HG02759 (cell line): ENCODE measurements at regions not wholly inside any gene's neighbourhood (a gene's known extent, or its start where the extent isn't known, plus 50 kb on each side); places are given as distances from the start of the nearest gene placed in this dataset.

Experiments
- ATAC-seq: cut with Tn5 transposase; IDR thresholded peaks from one replicate; pipeline ENCODE4 v1.9.1; 2021; ENCODE audit warnings: mild to moderate bottlenecking, moderate library complexity; ENCODE audit not compliant: unreplicated experiment

DNA sequence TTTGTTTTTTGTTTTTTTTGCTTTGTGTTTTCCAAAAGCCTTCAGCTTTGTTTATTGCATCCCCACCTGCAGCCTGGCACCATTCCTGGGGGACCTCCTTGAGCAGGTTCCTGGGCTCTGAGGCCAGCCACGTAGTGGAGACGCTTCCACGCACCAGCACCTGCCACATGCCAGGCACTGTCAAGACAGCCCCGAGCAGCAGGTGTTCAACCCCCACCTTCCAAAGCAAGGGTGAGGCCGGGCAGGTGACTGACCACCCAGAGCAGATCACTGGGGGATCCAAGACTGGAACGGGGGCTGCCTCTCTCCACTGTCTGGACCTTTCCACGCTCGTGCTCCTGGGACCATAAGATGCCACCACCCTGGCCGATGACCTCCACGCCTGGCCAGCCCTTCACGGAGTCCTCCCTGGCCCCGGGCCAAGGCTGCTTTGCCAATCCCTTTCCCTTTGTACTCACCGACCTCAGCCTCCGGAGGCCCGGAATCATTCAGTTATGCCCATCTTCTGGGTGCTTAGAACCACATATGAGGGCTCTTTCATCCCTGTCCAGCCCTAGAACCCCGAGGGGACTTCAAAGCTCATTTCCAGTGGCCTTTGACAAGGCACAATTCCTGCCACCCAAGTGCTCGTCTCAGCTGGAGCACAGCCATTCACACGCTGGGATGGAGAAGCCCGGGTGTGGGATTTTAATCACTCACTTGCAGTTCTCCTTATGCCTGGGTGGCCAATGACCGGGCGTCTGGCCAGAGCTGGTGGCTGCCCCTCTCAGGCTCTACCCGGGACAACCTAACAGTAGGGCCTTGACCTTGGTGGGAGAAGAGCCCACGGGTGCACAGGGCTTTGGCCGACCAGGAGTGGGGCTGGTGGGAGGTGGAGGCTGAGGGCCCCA is 330.8 kb downstream of the NPHP4 start:
- no peak for ATAC-seq

DNA sequence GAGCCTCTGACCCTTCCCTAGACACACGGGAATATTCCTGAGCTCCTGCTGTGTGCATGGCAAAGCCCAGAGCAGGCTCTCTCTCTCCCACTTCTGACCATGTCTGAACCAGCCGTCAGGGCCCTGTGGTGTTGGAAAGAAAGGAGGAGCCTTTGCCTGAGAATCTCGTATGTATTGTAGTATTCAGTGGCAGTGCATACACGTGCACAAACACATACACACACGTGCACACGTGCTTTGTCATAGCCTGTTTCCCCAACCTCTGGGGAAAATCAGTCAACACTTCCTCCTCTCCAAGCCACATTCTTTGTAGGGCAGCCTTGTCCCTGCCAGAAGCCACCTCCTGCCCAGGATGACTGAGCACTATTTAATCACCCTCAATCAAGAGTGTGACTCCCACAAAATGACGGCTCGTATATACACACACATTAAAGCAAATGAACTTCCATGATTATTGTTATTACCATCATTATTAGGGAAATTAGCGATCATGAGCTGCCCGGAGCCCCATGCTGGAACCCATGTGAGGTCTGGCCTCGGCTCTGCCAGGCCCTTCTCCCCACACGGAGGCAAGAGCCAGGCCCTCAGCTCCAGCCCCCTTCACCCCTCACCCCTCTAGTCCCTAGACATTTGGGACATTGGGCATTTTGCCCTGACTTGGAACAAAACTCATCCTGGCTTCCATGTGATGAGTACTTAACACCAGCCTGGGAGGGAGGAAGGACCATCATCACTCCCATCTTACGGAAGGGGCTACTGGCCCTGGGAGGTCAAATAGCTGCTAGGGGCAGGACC is 331.9 kb downstream of the NPHP4 start:
- ATAC-seq = no peak

DNA sequence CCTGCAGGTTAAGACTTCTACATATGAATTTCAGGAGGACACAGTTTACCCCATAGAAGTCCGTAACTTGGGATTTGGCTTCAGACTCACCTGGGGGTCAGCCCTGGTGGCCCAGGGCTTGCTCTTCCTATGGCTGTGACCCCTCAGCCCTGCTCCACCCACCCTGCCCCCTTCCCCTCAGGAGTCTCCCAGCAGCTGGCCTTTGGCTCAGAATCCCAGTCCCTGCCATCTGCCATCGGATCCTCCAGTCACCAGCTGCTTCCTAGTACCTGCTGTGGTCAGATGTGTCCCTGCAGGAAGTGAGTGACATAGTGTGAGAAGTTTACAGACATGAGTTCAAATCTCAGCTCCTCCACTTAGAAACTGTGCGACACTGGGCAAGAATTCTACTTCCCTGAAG is 332.6 kb downstream of the NPHP4 start:
- no peak for ATAC-seq

DNA sequence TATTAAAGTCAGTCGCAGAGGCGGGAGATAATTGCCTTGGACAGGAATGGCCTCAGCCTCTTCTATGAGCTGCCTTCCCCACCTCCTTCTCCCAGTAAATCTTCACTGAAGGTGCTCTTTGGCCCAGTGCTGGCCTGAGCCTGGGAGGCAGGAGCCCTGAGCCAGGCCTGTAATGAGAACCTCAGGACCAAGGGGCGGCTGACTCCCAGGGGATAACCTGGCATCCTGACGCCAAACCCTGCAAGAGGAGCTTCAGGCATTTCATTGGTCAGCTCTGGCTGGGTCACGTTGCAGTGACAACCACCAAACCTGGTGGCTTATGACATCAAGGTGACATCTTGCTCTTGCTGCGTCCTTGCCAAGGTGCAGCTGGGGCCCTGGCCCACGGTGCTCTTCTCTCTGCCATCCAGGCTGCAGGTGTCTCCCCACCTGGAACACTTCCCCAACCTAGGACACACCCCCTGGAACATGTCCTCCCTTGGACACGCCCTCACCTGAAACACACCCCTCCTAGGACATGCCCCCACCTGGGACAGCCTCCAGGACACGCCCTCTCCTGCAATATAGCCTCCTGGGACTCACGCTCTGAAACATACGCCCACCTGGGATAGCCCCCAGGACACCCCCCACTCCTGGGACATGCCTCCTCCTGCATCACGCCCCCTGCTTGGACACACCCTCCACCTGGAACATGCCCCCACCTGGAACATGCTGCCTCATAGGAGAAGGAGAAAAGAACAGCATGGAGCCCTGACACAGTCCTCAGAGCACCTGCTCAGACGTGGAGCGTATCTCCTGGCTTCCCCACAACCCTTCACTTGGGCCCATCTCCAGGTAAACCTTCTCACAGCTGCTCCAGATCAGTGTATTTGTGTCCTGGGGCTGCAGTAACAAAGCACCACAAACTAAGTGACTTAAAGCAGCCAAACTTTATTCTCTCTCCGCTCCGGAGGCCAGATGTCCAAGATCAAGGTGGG is 333.6 kb downstream of the NPHP4 start:
- no peak for ATAC-seq

DNA sequence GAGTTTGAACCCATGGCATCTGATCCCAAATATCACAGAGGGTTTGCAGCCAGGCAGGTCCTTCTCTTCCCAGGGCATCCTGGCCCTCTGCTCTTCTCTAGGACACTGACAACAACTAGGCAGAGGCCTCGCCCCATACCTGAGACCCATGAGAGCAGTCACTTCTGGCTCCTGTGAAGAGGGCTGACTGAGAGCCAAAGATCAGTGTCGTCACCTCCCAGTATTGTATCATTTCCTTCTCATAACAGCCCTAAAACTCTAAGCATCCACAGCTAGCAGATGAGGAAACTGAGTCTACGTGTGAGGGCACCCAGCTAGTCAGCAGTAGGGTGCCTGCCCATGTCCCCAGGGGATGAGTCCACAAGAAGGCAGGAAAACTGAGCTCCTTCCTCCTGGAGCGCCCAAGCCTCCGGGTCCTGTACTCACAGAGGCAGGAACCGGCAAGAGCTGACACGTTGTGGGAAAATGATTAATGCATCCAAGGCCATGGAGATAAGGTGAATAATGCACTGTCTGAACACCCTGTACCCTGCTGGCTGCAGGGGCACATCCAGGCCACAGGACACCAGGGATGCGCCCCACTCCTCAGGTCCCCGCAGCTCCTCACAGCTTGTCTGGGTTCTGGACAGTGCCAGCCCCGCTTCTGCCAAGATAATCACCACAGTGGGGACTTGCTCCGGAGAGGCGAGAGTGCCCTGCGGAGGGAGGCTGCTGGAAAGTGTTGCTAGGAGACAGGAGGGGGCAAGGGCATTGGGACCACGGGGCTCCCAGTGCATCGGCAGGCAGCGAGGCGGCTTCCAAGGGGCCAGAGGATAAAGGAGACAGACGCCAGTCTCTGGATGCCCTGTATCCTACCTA is 340.0 kb downstream of the NPHP4 start:
- no peak for ATAC-seq

DNA sequence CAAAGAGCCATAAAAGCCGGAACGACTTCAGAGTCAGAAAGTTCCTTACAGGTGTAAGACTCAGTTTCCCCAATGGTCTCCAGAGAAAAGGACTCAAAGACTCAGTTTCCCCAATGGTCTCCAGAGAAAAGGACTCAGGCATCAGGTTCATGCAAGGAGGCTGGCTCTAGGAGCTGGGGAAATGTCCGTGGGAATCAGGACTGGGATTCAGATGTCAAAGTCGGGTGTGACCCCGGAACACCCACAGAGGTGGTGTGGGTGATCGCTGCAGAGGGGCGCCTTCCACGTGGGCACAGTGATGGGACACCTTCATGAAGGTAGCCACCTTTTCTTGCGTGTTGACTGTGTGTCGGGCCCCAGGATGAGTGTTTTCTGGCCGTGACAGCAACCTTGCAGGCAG is 340.8 kb downstream of the NPHP4 start:
- no peak for ATAC-seq

DNA sequence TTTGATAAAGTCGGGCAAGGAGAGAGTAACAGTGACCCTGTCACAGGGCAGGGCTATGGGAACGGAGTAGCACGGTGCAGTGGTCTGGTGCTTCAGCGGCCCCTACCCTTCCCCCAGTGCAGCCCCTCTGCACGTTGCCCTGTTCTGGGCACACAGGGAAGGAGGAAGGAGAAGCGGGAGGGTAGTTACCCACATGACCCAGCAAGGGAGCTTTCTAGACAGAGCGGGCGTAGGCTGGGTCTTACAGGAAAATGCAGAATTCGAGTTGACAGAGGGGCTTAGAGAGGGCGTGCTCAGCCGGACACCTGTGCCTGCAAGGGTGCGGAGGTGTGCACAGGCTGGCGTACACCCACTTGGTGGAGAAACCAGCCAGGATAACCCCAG is 341.2 kb downstream of the NPHP4 start:
- no peak for ATAC-seq

DNA sequence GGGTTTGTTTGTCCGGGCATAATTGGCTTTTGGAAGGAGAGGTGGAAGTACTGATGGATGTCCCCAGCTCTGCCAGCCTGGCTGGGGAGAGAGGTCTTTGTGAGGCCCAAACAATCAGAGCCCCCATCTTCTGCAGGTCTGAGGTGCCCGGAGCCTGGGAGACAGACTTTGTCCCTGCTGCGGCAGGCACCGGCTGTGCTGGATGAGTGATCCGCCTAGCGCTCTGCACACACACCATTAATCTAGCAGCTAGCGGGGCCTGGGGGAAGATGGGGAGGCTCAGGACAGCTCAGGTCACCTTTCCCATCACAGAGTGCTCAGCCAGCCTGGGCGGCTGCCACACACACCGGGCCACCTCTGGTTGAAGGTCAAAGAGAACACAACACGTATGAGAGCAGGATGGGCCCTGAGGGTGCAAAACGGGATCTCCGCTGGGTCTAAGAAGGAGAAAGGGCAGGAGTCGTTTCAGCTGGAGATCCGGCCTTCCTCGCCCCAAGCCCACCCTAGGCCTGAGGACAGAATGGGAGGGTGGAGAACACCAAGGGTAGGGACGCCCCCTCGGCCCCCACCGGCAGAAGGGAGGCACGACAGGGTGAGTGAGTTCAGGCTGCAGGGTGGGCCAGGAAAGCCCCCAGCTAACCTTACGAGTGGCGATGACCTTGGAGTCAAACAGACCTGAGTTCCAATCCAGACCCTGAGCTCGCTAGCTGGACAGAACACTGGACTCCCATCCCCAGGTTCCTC is 341.8 kb downstream of the NPHP4 start:
- no peak for ATAC-seq

DNA sequence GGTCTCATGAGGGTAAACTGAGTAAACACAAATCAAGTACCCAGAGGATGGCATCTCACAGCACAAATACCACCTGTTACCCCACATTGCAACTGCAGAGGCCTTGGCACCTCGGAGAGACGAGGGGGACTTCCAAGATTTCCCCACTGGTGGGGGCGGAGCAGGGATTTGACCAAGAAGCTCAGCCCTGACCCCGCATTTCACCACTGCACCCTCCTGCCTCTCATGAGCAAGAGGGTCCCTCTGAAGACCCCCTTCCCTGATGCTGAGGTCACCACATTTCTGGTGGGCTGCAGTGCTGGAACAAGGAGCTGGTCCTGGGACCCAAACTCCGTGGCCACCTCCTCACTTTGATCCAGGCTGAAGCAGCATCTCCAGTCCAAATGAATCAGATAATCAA is 342.4 kb downstream of the NPHP4 start:
- no peak for ATAC-seq

DNA sequence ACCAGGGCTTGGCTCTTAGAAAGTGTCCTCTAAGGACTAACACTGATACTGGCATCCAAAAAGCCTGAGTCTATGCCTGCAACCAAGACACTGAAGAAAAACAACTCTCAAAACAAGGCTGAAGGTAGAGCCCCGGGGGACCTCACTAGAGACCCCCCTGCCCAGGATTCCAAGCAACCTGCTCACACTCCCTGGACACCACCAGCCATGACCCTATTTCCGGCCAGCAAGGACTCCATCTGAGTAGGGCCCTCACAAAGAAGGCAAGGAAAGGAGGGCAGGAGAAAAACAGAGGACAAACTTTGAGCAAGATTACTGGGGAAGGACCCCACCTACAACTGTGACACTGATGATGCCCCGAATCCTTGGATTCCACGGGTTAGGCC is 343.1 kb downstream of the NPHP4 start:
- no peak for ATAC-seq

DNA sequence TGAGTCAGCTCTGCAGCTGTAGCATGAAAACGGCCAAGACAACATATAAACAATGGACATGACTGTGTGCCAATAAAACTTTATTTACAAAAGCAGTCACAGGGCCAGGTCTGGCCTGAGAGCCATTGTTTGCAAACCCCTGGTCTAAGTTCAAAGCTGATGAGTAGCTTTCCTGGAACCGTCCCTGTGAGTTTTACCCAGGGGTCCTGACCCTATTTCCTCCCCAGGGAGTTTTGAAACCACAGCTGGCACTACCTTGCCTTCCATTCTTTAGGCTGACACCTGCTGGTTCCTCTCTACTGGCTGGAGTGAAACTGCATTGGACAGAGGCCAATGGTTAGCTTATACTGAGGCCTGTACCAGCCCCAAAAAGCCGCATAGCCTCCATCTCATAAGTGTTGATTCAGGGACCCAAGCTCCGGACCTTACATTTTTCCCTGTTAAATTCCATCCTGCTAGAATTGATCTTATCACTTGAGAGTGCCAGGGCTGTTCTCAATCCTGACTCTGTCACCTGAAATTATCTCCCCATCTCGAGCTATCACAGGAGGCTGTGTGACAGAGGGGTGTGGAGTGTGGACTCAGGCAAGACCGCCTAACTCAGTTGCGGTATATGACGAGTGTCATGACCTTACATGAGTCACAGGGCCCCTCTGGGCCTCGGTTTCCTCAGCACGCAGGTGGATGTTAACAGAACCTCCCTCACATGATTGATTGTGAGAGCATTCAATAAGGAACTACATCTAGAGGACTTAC is 343.6 kb downstream of the NPHP4 start:
- no peak for ATAC-seq

DNA sequence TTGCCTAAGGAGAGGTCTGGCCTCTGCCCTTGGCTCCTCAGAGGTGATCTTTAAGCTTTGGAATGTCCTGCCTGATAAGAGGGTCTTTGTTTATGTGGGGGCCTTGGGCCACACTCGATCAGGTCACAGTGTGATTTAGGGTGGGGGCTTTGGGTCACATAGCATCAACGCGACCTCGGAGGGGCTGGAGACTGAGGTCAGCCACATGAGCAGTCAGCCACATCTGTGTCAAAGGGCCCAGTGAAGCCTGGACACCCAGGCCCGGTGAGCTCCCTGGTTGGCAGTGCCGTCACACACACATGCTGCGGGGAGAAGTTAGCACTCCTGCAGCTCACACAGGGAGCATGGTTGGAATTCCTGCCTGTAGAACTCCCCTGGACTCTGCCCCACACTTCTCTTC is 345.0 kb downstream of the NPHP4 start:
- no peak for ATAC-seq

DNA sequence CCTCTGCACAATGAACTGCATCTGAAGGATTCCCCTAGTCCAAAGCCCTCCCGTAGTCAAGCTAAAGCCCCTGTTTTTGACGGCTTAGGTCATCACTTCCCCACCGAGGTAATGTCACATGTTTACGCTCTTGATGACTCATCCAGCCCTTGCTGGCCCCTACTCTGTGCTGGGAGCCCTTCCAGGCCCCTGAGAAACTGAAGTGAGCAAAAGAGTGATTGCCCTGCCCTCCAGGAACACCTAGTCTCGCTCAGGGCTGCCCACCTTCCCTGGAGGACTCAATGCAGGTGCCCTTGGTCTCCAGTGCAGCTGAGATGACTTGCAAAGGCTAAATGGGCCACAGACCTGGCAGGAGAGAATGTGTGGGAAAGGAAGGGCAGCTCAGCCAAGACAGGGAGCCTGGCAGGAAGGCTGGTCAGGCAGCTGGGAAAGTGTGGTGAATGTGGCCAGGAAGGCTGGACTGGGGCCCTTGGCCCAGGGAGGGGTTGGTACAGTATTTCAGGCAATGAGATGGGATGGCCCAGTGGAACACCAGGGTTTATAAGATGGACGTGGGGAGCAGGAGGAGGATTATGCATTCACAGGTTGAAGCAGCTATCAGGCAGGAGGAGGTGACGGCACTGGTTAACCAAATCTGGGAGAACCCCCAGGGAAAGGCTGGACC is 345.6 kb downstream of the NPHP4 start:
- ATAC-seq = no peak

DNA sequence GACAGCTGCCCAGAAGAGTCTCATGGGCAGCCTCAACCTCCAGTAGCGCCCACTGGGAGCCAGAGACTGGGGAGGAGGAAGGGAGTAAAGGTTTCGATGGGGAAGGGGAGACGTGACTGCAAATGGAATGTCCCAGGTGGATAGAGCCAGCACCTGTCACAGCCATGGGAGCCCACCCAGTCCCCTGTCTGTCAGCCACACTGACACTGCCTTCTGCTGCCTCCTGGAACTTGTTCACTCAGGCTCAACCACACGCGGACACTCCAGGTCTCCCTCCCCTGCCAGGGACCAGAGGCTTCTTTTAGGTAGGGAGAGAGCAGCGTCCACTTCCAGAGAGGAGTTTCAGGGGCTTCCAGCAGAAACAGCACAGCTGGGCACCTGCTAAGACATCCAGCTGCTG is 346.3 kb downstream of the NPHP4 start:
- ATAC-seq = no peak

DNA sequence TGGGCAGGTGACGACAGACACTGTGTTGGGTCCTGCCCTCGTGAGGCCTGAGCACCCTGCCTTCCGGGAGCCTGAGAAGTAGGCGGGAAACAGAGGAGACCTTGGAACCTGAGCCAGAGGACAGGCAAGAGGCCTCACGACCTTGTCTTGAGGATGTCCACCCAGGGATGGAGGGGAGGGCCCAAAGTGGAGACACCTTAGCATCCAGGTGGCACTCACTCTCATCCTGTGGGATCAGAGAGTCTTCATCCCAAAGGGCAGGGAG is 347.2 kb downstream of the NPHP4 start:
- ATAC-seq = no peak

DNA sequence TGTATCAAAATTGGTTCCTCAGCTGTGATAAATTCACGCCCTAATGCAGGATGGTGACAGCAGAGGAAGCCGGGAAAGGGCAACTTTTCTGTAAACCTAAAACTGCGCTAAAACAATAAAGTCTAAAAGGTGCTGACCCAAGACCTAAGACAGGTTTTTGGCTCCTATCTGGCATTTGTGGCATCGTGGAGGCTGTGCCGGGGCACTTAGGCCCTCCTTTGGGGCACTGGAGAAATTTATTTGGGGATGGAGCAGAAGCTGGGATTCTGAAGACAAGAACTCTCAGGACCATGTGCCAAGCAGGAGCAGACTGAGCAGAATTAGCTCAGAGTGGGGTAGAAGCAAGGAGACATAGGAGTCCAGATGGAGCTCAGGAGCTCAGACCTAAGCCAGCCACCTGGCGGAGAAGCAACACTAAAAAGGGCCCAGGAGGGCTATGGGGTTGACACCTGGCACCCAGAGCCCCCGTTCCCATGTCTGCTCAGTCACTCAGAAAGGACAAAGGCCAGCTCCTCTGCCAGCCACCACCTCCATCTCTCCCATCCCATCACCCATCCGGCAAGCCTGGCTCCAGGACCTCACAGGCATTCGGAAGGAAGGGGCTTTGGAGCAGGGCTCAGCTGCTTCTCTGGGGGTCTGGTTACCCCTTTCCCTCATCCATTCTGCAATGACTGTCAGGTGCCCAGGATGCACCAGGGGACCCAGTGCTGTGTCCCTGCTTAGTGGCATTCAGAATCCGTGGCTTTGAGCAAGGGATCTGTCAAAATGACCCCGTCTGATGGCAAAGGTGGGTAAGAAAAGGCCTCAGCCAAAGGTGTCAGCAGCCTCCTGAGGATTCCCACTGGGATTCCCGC is 347.7 kb downstream of the NPHP4 start:
- no peak for ATAC-seq

DNA sequence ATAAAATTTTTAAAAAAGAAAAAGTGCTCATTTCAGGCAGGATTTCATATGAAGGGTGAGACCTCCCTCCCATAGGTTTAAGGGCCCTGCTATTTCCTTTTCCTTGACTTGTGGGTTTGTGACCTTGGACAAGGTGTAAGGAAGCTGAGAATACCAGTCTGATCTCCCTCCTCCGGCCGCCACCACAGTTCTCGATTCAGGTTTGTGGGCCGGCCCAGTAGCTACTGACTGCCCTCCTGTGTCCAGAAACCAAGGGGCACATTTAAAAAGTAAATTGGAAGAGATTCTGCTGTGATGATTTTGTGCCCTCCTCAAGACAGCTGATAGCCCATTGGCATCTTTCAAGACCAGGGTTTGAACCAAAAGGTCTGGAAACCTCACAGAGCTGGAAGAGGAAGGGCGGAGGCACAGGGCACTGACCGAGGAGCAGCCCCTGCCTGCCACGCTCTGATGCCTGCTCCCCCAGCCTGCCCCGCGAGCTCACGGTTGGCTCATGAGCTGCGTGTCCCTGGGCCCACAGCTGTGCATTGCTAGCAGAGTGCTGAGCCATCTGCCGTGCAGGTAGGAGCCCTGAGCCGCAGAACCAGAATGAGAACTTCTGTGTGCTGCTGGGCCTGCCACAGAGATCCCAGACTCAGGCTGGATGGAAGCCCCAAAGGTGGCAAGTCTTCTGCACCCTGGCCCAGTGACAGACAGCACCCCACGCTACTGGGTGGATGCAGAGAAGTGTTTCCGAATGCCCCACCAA is 348.7 kb downstream of the NPHP4 start:
- no peak for ATAC-seq
